OCI-LY1 (cell line): ENCODE measurements at regions not wholly inside any gene's neighbourhood (a gene's known extent, or its start where the extent isn't known, plus 50 kb on each side); places are given as distances from the start of the nearest gene placed in this dataset.

Experiments used
- CTCF ChIP-seq: fragments of 200-600 bp; sonication (generic), shearing (Covaris generic); IDR thresholded peaks from 2 replicates; pipeline ENCODE4 v1.5.1; 2017; ENCODE audit warnings: mild to moderate bottlenecking, antibody characterized with exemption, low read length, moderate library complexity, mixed read lengths
- EZH2 ChIP-seq: fragments of 200-600 bp; sonication (generic), shearing (Covaris generic); IDR thresholded peaks from 2 replicates; pipeline ENCODE4 v1.8.0; 2017; ENCODE audit warnings: borderline replicate concordance, mixed run types, mild to moderate bottlenecking, antibody characterized with exemption, low read length, moderate library complexity, mixed read lengths

- no peak for TF ChIP-seq CTCF
- no peak for TF ChIP-seq EZH2
These were observed 149.7 kb upstream of the SPACA7 start for GRCh38 chr13:112226320-112227002.
